ENCODE measurements at regions not wholly inside any gene's neighbourhood (a gene's known extent, or its start where the extent isn't known, plus 50 kb on each side); places are given as distances from the start of the nearest gene placed in this dataset.

DNA sequence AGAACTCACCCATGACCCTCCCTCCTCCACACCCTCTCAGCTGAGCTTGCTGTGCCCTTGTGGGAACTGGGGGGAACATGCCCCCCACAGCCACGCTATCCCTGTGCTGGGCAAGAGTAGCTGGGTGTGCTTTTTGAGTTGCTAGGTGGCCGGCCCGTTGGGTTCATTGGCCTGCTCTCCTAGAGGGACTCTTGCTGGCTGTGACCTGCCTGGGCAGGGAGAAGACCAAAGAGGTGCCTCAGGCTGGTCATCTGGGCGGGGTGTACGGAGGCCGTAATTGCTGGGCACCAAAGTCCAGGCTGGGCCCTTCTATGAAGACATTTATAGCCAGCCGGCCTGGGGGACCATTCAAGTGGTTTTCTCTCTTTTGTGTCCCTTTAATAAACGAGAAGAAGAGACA lies 138.3 kb upstream of the ZBTB40 start:
- Histone ChIP-seq H3K9ac (no peak overlapping the region), H4K20me1 (ENCODE audit: low read depth) (peaks cover 12% of the 10 kb centered on the region), H3K9me3 (ENCODE audit: low read depth) (no peaks in the 10 kb centered on the region), H3K27me3 (peaks cover 5% of the 10 kb centered on the region), H2AFZ (replicated peaks) (no peak overlapping the region), H3K4me1 (peaks cover 4% of the 10 kb centered on the region), H3K79me2 (ENCODE audit: low read depth) (no peaks in the 10 kb centered on the region), H3F3A (ENCODE audit: low read depth) (peaks cover 12% of the 10 kb centered on the region), H3K4me3 (no peak overlapping the region), H3K36me3 (no peaks in the 10 kb centered on the region), H3K4me2 (no peak overlapping the region), H3K27ac (no peak overlapping the region)
- TF ChIP-seq CTCF (IDR thresholded peaks at IDR 0.05) (no peak), EZH2 (IDR thresholded peaks at IDR 0.05) (no peak), EZH2phosphoT487 (IDR thresholded peaks at IDR 0.05) (no peak)
- no peak overlapping the region for H3K27ac Mint-ChIP-seq
- no peak for DNase-seq (ENCODE audit: low spot score)
- peaks cover 10% of the 10 kb centered on the region for H3K9me3 Mint-ChIP-seq
- peaks cover 4% of the 10 kb centered on the region for H3K27me3 Mint-ChIP-seq (ENCODE audit: insufficient read depth, low read depth)
- H3K4me3 Mint-ChIP-seq = no peak overlapping the region
- no peaks in the 10 kb centered on the region for H3K36me3 Mint-ChIP-seq
- H3K4me1 Mint-ChIP-seq = peaks cover 36% of the 10 kb centered on the region

DNA sequence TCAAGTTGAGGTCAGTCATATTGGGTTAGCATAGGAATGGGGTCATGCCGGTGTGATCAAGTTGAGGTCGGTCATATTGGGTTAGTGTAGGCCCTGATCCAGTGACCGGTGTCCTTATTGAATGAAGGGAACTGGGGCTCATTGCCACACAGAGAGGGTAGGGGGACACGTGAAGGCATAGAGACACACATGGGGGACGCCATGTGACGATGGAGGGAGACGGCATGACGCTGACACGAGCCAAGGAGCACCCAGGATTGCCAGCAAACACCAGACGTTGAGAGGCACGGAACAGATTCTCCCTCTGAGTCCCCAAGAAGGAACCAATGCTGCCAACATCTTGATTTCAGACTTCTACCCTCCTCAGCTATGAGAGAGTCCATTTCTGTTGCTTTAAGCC lies 136.9 kb upstream of the ZBTB40 start:
- DNase-seq (ENCODE audit: low spot score) = no peak
- peaks cover 12% of the 10 kb centered on the region for H4K20me1 ChIP-seq (ENCODE audit: low read depth)
- no peaks in the 10 kb centered on the region for H3K9me3 ChIP-seq (ENCODE audit: low read depth)
- no peak overlapping the region for H3K27ac ChIP-seq
- peaks cover 4% of the 10 kb centered on the region for H3K27me3 Mint-ChIP-seq (ENCODE audit: insufficient read depth, low read depth)
- no peak overlapping the region for H3K4me2 ChIP-seq
- peaks cover 6% of the 10 kb centered on the region for H3K4me1 ChIP-seq
- H3K36me3 Mint-ChIP-seq = no peaks in the 10 kb centered on the region
- H3K9me3 Mint-ChIP-seq = peaks cover 3% of the 10 kb centered on the region
- H2AFZ ChIP-seq (replicated peaks) = no peak overlapping the region
- H3K4me1 Mint-ChIP-seq = peaks cover 44% of the 10 kb centered on the region
- H3K4me3 Mint-ChIP-seq = no peak overlapping the region
- H3K27me3 ChIP-seq = peaks cover 10% of the 10 kb centered on the region
- H3K4me3 ChIP-seq = no peak overlapping the region
- TF ChIP-seq CTCF (IDR thresholded peaks at IDR 0.05) (no peak), EZH2 (IDR thresholded peaks at IDR 0.05) (no peak), EZH2phosphoT487 (IDR thresholded peaks at IDR 0.05) (no peak)
- no peaks in the 10 kb centered on the region for H3K79me2 ChIP-seq (ENCODE audit: low read depth)
- H3K36me3 ChIP-seq = no peaks in the 10 kb centered on the region
- H3K9ac ChIP-seq = no peak overlapping the region
- peaks cover 12% of the 10 kb centered on the region for H3F3A ChIP-seq (ENCODE audit: low read depth)
- H3K27ac Mint-ChIP-seq = peak overlapping the region; percentile 29

DNA sequence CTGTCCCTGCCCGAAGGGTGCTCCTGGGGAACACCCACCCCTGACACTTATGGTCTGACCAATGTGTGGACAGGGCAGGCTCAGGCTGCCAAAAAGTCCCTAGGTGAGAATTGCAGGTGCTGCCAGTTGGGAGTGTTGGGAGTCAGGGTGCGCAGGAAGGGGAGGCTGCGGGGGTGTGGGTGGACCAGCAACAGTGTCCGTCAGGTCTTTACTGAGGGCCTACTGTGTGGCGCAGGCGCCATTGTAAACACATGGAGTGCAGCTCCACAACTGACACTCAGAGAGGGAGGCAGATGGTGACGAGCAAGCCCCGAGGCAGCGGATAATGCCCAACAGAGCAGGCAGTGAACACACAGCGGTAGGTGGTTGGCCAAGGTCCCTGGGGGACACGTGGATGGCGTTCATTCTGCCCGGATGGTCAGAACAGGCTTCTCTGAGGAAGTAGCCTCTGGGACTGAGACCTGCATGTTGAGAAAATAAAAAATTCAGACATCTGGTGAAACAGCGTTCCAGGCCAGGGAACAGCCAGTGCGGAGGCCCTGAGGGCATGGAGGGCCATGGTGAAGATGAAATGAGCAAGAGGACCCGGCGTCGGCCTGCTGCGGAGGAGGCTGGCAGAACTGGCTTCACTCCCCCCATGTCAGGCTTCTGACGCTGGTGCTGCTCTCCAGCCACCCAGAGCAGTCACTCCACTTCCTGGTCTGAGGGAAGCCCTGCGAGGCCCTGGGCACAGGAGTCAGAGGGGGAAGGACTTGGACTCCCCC lies 136.2 kb upstream of the ZBTB40 start:
- peaks cover 8% of the 10 kb centered on the region for H3K27me3 Mint-ChIP-seq (ENCODE audit: insufficient read depth, low read depth)
- H3K36me3 Mint-ChIP-seq = no peaks in the 10 kb centered on the region
- H3K9me3 Mint-ChIP-seq = no peaks in the 10 kb centered on the region
- peaks cover 52% of the 10 kb centered on the region for H3K4me1 Mint-ChIP-seq
- TF ChIP-seq EZH2 (IDR thresholded peaks at IDR 0.05) (no peak), EZH2phosphoT487 (IDR thresholded peaks at IDR 0.05) (no peak), CTCF (IDR thresholded peaks at IDR 0.05) (no peak)
- peaks cover 12% of the 10 kb centered on the region for H3F3A ChIP-seq (ENCODE audit: low read depth)
- H3K9ac ChIP-seq = no peak overlapping the region
- no peak overlapping the region for H3K4me3 Mint-ChIP-seq
- H3K79me2 ChIP-seq (ENCODE audit: low read depth) = no peaks in the 10 kb centered on the region
- no peaks in the 10 kb centered on the region for H3K36me3 ChIP-seq
- peaks cover 7% of the 10 kb centered on the region for H3K4me1 ChIP-seq
- H3K27ac Mint-ChIP-seq = peak overlapping the region; percentile 79
- H3K27ac ChIP-seq = no peak overlapping the region
- H2AFZ ChIP-seq (replicated peaks) = no peak overlapping the region
- peaks cover 12% of the 10 kb centered on the region for H4K20me1 ChIP-seq (ENCODE audit: low read depth)
- no peak for DNase-seq (ENCODE audit: low spot score)
- no peak overlapping the region for H3K4me3 ChIP-seq
- no peak overlapping the region for H3K4me2 ChIP-seq
- H3K9me3 ChIP-seq (ENCODE audit: low read depth) = no peaks in the 10 kb centered on the region
- peaks cover 10% of the 10 kb centered on the region for H3K27me3 ChIP-seq

Measured in neural progenitor cell (in vitro differentiated cells).